NCI-H446 treated with DMSO at 0.1 percent for 48 hours (cell line): ENCODE measurements at regions not wholly inside any gene's neighbourhood (a gene's known extent, or its start where the extent isn't known, plus 50 kb on each side); places are given as distances from the start of the nearest gene placed in this dataset.

ENCODE experiments used
- DNase-seq: peaks from one replicate; lab custom pipeline; 2025; lab: John Stamatoyannopoulos, UW

DNA sequence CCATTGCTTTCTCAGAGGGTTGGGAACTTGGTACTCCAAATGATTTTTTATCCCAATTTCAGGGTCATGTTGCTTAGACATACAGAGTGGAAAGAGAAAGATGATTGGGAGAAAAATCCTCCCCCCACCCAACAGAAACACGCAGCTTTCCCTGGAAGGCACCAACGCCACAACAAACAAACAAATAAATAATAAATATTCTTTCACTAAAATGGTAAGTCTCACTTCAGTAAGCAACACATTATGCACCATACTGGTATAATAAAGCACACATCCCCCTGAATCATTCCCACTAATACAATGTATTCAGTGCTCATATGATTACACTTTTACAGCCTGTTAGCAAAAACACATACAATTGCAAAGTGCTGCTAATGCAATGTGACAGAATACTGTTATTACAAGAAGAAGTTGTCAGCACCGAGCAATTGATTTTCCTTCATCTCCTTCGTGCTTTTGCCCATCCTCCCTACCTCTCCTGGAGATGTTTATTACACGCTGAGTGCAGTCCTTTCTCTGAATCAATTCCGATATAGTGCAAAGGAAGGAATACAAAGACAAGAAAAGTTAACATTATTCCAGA is 359.9 kb downstream of the TXNL1 start:
- DNase-seq: no peak

DNA sequence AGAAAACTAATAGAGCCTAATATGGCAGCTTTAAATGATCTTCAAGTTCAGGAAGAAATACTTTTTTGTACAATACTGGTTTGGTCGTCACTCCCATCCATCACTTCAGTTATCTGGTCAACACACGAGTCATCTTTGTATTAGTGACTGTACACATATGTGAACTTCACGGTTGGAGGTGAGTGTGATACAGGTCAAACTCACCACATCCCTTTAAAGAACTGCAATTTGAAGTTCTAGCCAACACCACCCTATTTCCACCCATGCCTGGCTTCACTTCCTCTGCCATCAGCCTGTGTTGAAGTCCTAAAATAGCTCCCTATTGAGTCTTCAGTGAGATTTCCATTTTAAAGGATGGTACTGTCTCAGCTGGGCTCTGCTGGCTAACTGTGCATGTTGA is 361.9 kb downstream of the TXNL1 start:
- DNase-seq: no peak

DNA sequence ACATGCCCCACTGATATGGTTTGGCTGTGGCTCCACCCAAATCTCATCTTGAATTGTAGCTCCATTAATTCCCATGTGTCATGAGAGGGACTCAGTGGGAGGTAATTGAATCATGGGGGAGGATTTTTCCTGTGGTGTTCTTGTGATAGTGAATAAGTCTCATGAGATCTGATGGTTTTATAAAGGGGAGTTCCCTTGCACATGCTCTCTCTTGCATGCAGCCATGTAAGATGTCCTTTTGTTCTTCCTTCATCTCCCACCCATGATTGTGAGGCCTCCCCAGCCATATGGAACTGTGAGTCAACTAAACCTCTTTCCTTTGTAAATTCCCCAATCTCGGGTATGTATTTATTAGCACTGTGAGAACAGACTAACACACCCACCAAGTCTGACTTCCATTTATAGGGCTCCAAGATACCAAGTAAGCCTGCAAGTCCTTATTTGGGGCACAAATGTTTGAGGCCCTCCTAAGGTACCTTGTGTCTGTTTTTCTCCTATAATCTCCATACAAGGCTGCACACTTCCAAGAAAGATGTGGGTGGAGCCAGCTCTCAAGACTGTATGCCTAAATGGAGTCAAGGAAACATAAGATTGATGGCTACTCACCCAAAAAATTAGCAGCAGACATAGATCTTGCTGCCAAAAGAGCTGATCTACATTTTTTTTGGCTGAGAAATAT is 364.7 kb downstream of the TXNL1 start:
- no peak for DNase-seq

DNA sequence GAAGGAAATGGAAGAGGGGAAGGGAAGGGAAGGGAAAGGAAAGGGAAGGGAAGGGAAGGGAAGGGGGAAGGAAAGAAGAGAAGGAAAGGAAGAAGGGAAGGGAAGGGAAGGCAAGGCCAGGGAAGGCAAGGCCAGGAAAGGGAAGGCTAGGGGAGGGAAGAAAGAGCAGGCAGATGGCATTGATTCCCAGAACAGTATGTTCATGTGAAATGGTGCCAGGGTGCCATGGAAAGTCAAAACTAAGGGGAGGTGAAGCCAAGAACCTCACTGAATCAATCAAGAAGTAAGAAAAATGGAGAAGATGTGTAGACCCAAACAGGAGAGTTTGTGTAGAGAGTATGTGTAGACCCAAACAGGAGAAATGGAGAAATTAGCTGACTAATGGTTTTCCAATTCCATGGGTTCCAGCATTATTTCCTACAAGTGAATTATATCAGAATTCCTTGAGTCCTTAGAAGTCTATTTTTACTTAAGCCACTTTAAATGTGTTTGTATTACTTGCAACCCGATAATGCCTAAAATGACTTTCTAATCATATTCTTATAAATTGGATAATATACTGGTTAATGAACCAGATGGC is 367.6 kb downstream of the TXNL1 start:
- peak; percentile 47 for DNase-seq

DNA sequence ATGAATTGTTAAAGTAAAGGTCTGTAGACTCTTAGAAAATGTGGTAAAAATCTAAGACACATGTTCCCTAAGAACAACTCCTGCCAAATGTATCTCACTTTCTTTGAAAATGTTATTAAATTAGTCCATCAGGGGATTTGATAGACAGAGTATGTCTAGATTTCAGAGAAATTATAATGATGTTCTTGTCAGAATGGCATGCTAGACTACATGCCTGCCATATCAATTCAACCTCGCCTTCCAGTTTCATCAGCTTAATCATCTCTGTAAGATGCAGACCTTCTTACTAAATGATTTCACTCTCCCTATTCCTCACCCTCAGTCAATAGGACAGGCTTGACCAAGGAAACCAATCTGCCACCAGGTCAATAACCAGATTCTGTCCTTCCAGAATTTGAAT is 368.4 kb downstream of the TXNL1 start:
- no peak for DNase-seq

DNA sequence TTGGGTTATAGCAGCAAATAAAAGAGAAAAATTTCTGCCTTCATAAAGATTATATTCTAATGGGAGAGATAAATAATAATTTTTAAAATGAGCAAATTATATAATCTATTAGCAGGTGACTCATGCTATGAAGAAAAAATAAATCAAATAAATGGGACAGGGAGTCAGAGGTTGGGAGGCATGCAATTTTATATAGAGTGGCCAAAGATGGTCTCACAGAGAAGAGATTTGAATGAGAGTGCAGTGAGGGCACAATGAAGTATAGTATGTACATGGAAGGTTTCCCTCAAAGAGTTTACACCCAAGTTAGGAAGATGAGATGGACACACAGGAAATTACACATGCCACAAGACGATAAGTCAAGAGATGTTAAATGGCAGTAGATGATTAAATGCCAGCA is 369.4 kb downstream of the TXNL1 start:
- DNase-seq: no peak

DNA sequence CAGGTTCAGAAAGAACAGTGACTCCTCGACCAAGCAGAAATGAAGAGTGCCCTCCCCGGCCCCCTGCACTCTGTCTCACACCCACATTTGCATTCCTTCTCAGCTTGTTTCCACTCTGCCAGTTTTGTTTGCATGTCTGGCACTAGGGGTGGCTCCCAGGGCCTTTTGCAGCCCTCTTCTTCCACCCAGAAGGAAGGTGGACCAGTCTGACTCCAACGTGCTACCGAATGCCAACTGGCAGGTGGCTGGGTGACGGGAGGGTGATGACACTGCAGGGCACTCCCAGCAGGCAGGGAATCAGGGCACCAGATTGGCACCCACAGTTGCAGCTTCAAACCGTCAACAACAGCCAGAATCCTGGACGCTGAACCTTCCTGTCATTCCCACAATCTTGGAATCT is 371.1 kb downstream of the TXNL1 start:
- peak; percentile 5 for DNase-seq

DNA sequence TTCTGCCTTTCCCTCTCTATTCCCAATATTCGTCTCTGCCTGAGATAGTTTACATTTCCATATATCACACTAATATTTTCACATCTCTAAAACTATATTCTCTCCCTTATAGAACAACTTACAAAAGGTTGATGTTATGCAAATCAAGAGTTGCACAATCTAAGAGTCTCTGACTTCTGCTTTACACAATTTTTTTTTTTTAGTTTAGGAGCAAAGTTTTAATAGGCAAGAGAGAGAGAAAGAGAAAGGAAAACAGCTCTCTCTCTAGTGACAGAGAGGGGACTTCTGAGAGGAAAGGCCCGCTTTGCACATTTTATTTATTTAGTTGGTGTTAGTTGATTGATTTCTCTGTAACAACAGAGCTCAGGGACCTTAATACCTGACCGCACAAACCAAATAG is 380.2 kb downstream of the TXNL1 start:
- no peak for DNase-seq

DNA sequence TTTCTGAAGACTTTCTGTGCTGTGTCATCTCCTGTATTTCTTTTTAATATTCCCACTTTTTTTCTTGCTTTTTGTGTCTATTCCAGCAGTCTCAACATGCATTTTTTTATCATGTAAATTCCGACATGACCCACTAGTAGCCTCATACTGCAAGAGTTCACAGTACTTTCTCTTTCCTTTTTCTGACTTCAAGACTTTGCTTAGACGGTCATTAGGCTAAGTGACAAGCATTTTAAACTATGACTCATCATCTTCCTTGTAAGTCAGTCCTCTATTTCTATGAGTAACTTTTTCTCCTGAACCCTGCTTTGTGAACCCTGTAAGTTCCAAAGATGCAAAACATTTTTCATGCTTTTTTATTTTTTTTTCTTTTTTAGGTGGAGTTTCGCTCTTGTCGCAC is 381.2 kb downstream of the TXNL1 start:
- no peak for DNase-seq

DNA sequence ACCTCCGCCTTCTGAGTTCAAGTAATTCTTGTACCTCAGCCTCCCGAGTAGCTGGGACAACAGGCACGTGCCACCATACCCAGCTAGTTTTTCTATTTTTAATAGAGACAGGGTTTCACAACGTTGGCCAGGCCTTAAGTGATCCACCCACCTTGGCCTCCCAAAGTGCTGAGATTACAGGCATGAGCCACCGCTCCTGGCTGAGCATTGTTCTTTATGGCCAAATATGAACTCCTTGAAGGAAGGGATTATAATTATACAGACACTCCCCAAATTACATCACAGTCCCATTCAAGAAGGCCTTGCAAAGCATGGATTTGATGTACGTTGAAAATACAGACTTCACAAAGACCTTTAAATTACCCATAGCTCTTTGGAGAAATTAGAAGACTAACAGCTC is 381.7 kb downstream of the TXNL1 start:
- DNase-seq: no peak

DNA sequence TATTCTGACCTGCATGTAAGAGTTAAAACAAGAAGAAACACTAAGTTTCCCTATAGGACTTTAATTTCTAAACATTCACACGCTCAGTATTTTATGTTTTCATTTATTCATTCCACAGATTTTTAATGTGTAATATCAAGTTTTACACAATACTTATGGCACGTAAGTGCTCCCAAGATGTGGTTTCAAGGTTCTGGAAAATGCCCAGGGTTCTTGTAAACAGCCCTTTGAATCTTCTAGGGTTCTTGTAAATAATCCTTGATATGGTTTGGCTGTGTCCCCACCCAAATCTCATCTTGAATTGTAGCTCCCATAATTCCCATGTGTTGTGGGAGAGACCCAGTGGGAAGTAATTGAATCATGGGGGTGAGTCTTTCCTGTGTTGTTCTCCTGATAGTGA is 383.0 kb downstream of the TXNL1 start:
- no peak for DNase-seq

DNA sequence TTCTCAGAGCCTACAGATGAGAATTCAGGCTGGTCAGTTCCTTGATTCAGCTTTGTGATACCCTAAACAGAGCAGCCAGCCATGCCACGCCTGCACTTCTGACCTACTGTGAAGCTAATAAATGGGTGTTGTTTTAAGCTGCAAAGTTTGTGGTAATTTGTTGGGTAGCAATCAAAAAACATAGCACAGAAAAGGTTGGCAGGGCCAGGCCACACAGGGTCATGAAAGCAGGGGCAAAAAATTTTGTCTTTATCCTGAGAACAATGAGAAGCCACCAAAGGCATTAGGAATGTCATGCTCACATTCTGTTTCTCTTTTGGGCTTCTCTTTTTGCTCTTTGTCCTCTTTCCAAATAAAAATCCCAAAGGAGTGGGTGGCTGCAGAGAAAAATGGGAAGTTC is 385.9 kb downstream of the TXNL1 start:
- no peak for DNase-seq

DNA sequence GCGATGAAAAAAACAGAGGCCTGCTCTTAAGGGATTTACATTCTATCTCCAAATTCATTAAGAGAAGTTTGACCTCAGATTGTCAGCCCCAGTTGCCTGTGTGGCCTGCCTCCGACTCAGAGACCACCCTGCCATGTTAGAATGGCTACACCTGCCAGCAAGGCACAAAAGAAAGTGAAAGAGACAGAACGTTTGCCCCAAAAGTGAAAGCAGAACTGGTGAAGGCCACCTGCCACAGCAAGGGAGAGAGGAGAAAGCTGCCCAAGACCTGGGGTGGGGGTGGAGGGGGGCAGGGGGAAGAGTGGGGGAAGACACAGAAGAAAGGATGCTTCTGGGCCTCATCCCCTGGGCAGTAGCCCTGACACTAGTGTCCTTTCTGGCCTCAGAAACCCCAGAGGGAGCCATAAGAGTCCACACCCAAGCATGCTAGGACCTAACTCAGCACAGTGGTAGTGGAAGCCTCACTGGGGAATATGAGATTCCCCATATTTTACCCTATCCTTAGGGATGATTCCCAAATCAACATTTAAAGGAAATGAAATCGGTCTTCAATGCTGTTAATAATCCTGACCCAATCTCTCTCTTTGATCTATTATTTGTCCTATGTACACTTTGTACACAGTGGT is 389.7 kb downstream of the TXNL1 start:
- DNase-seq: no peak

DNA sequence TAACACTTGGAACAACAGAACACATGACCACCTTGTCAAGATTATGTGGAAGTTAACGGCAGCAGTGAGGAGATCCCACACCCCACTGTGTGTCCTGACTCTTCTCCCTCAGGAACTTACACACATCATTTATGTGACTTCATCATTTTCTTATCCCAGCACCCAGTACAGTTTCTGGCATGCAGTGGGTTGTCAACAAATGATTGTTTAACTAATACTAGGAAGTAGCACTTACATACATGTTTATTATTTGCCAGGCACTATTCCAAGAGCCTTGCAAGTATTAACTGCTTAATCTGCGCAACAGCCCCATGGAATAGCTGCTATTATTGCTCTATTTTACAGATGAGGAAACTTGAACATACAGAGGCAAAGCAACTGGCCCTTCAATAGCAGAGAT is 391.5 kb downstream of the TXNL1 start:
- no peak for DNase-seq

DNA sequence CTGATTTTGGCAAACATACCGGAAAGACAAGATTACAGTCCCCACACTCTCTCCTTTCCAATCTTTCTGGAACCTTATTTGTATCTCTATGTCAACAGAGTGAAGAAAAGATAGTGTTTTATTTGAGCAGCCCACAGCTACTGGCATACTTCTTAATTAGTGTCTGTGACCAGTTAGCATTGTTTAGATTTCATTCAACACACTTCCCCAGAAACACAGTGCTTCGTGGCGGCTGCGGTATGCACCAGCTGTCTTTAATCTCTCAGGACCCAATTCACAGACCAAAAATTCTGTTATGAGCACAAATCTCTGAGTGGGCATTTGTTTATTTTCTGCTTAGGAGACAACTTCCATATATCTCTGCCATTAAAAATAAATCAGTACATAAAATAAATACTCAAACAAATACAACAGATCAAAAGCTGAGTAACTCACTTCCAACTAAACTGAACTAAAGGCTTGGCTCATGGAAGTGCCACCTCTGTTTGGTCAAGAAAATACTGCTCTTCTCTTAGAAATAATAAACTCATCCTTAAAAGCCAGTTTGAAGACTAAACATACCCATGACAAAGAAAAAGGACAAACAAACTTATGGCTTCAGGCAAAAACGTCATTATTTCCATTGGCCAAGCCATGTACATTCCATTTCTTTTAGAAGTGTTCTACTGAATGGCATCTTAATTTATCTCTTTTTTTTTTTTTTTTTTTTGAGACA is 392.4 kb downstream of the TXNL1 start:
- DNase-seq: no peak

DNA sequence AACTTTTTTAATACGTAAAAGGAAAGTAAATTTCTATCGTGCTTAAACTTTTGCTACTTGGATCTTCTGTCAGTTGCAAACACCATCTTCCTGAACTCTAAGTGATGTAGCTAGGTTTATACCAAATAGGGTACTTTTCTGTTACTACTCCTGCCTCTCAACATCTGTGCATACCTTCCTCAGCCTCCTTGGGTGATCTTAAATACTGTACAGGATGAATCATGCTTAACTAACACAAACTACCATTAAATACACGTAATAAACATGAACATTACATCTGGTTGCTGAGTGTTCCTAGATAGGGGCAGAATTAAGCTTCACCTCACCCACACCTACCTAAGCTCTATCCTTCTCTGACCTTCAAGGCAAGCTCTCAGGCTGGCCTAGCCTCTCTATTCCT is 398.0 kb downstream of the TXNL1 start:
- no peak for DNase-seq

DNA sequence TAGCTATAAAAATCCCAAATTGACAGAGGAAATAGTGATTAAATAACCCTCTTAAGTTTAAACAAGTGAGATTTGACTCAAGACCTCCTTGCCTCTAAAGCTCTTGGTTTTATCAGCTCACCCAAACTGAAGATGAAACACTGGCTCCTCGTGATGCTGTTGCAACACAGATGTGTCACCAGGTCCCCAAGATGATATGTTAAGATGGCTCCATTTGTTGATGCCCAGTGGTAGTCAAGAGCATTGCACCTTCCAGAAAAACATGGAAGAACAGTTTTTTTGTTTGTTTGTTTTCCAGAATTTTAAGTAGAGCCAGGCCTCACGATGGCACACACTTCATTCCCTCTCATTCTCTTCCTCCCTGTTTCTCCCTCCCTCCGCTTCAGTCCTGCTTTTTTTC is 399.8 kb downstream of the TXNL1 start:
- DNase-seq: no peak

DNA sequence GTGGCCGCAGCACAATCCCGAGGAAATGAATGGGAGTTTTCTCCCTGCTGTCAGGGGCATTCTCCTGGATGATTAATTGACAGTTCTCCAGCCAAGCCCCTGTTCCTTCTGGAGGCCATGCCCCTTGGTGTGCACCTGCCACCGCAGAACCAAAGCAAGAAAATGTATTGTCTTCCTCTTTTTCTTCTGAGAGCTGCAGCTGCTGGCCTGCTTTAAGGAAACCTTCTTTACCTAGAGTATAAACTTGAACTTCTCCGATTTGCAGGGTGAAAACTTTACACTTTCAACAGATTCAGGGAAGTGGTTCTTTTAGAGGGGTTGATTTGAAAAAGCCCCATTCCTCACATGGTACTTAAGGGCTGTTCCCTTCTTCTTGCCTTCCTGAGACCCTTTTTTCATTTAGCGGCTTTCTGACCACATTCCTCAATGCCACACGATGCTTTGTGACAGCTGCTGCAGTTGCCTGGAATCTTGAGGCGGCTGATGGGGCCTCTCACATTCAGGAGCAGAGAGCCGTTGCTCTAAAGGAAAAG is 402.8 kb downstream of the TXNL1 start:
- DNase-seq: no peak

DNA sequence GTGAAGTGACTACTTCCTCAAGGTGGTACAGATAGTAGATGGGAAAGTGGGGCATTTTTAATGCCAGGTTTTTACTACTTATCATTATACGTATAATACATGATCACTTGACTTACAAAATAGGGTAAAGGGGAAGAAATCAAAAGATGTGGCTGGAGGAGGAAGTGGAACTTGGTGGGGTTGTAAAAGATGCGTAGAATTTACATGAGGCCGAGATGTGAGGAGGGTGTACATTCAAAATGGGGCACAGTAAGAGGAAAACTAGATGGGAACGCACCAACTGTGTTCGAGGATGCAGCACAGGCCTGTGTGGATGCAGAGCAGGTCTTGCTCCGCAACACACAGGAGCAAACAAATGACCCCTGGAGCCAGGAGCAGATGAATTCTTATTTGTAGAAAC is 403.3 kb downstream of the TXNL1 start:
- no peak for DNase-seq

DNA sequence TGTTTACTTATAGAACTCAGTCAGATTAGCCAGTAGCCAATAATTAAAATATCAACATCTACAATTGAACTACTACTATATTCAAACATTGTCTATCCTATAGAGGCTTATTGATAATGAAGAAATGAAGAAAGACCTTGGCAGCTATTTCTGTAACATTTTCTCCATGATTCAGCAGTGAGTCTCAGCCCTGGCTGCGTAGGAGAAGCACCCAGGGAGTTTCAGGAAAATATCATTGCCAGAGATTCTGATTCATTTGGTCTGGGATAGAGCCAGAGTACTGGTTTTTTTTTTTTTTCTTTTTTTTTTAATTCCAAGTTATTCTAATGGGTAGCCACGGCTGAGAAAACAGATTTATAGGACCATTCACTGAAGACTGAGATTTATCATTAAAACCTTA is 404.8 kb downstream of the TXNL1 start:
- DNase-seq: peak; percentile 75

DNA sequence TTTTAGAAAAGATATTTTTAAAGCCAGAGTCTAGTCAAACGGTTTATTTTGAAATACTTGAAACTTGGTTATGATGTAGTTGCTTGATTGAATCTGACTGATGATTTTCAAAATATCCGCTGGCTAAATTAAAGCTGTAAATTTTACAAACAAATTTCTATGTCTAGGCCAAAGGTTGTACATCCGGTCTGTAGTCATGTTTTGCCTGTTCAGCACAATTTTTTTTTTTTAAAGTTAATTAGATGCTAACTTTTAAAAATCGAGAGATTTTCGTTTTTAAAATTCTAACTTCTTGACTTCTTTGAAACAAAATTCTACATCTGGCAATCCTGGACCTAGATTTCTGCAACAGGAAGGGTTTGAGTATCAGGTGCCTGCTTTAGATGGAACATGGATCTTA is 412.4 kb downstream of the TXNL1 start:
- no peak for DNase-seq
